ENCODE measurements at regions not wholly inside any gene's neighbourhood (a gene's known extent, or its start where the extent isn't known, plus 50 kb on each side); places are given as distances from the start of the nearest gene placed in this dataset.

GRCh38 chr12:77681726-77682125, 149.0 kb upstream of the NAV3 start:
- Histone ChIP-seq H3K79me2 (ENCODE audit: insufficient read depth, low read length) (no peaks in the 10 kb centered on the region), H4K20me1 (ENCODE audit: insufficient read depth, low read length, poor library complexity, severe bottlenecking) (no peaks in the 10 kb centered on the region), H3F3A (ENCODE audit: low read depth) (no peaks in the 10 kb centered on the region), H3K36me3 (ENCODE audit: insufficient read depth, low read length) (no peaks in the 10 kb centered on the region), H3K4me2 (ENCODE audit: low read depth, low read length, poor library complexity, severe bottlenecking) (no peak overlapping the region), H3K9ac (ENCODE audit: low read depth, low read length, poor library complexity, severe bottlenecking) (no peak overlapping the region), H2AFZ (ENCODE audit: low read length) (no peak overlapping the region), H3K4me3 (ENCODE audit: low read length, poor library complexity, severe bottlenecking) (no peak overlapping the region), H3K9me3 (ENCODE audit: insufficient read depth, low read depth, low read length) (no peaks in the 10 kb centered on the region), H3K27me3 (ENCODE audit: insufficient read depth, low read length, poor library complexity, severe bottlenecking) (no peaks in the 10 kb centered on the region), H3K4me1 (ENCODE audit: insufficient read depth, low read length, poor library complexity, severe bottlenecking) (peaks cover 3% of the 10 kb centered on the region), H3K9me2 (replicated peaks; ENCODE audit: low read depth, low read length) (no peaks in the 10 kb centered on the region)
- TF ChIP-seq CTCF (conservative IDR thresholded peaks at IDR 0.05; ENCODE audit: low read length) (no peak), EZH2phosphoT487 (IDR thresholded peaks at IDR 0.05; ENCODE audit: borderline replicate concordance) (no peak)

- Histone ChIP-seq H3K4me2 (ENCODE audit: low read depth, low read length, poor library complexity, severe bottlenecking) (no peak overlapping the region), H3F3A (ENCODE audit: low read depth) (no peaks in the 10 kb centered on the region), H4K20me1 (ENCODE audit: insufficient read depth, low read length, poor library complexity, severe bottlenecking) (no peaks in the 10 kb centered on the region), H3K36me3 (ENCODE audit: insufficient read depth, low read length) (no peaks in the 10 kb centered on the region), H3K9me3 (ENCODE audit: insufficient read depth, low read depth, low read length) (no peaks in the 10 kb centered on the region), H3K9ac (ENCODE audit: low read depth, low read length, poor library complexity, severe bottlenecking) (no peak overlapping the region), H3K4me1 (ENCODE audit: insufficient read depth, low read length, poor library complexity, severe bottlenecking) (no peaks in the 10 kb centered on the region), H3K27me3 (ENCODE audit: insufficient read depth, low read length, poor library complexity, severe bottlenecking) (no peaks in the 10 kb centered on the region), H3K4me3 (ENCODE audit: low read length, poor library complexity, severe bottlenecking) (no peak overlapping the region), H3K9me2 (replicated peaks; ENCODE audit: low read depth, low read length) (no peaks in the 10 kb centered on the region), H3K79me2 (ENCODE audit: insufficient read depth, low read length) (no peaks in the 10 kb centered on the region), H2AFZ (ENCODE audit: low read length) (no peak overlapping the region)
- TF ChIP-seq EZH2phosphoT487 (IDR thresholded peaks at IDR 0.05; ENCODE audit: borderline replicate concordance), result no peak
- no peak for TF ChIP-seq CTCF (conservative IDR thresholded peaks at IDR 0.05; ENCODE audit: low read length)
These were observed 151.0 kb upstream of the NAV3 start for GRCh38 chr12:77679686-77680085.

GRCh38 chr12:77678621-77679020, 152.1 kb upstream of the NAV3 start:
- Histone ChIP-seq H3K9me2 (replicated peaks; ENCODE audit: low read depth, low read length) (no peaks in the 10 kb centered on the region), H3K4me3 (ENCODE audit: low read length, poor library complexity, severe bottlenecking) (no peak overlapping the region), H3K4me2 (ENCODE audit: low read depth, low read length, poor library complexity, severe bottlenecking) (no peak overlapping the region), H4K20me1 (ENCODE audit: insufficient read depth, low read length, poor library complexity, severe bottlenecking) (no peaks in the 10 kb centered on the region), H3F3A (ENCODE audit: low read depth) (no peaks in the 10 kb centered on the region), H3K4me1 (ENCODE audit: insufficient read depth, low read length, poor library complexity, severe bottlenecking) (no peaks in the 10 kb centered on the region), H3K9ac (ENCODE audit: low read depth, low read length, poor library complexity, severe bottlenecking) (no peak overlapping the region), H3K27me3 (ENCODE audit: insufficient read depth, low read length, poor library complexity, severe bottlenecking) (no peaks in the 10 kb centered on the region), H3K9me3 (ENCODE audit: insufficient read depth, low read depth, low read length) (no peaks in the 10 kb centered on the region), H2AFZ (ENCODE audit: low read length) (no peak overlapping the region), H3K36me3 (ENCODE audit: insufficient read depth, low read length) (no peaks in the 10 kb centered on the region), H3K79me2 (ENCODE audit: insufficient read depth, low read length) (no peaks in the 10 kb centered on the region)
- no peak for TF ChIP-seq EZH2phosphoT487 (IDR thresholded peaks at IDR 0.05; ENCODE audit: borderline replicate concordance)
- TF ChIP-seq CTCF (conservative IDR thresholded peaks at IDR 0.05; ENCODE audit: low read length), result no peak

All from Loucy (cell line).